GM23338 (cell line): ENCODE measurements at regions not wholly inside any gene's neighbourhood (a gene's known extent, or its start where the extent isn't known, plus 50 kb on each side); places are given as distances from the start of the nearest gene placed in this dataset.

Source experiments
- ATAC-seq: fragments of 200-7000 bp; cut with Tn5 transposase; 3 replicates; pipeline ENCODE4 v1.9.1; 2020
- DNase-seq: peaks from one replicate; pipeline ENCODE4 v3.0.0-alpha.2; 2015; ENCODE audit warnings: low spot score
- H2AFZ ChIP-seq: fragments of 200-600 bp; sonication (generic); 2 replicates; pipeline ENCODE4 v1.8.0; 2016; ENCODE audit warnings: antibody characterized with exemption, mild to moderate bottlenecking, moderate library complexity
- H3F3A ChIP-seq: fragments of 200-600 bp; sonication (generic); replicated peaks from 2 replicates; pipeline ENCODE4 v1.8.0; 2017; ENCODE audit warnings: antibody characterized with exemption, mixed run types, low read depth
- H3K27ac ChIP-seq: fragments of 200-600 bp; sonication (generic); 2 replicates; pipeline ENCODE4 v1.6.1; 2016; ENCODE audit warnings: low read depth
- H3K27me3 ChIP-seq: fragments of 200-600 bp; sonication (generic); 2 replicates; pipeline ENCODE4 v1.8.0; 2016; ENCODE audit warnings: mild to moderate bottlenecking, mixed run types, moderate library complexity; ENCODE audit not compliant: insufficient read depth
- H3K36me3 ChIP-seq: fragments of 200-600 bp; sonication (generic); 2 replicates; pipeline ENCODE4 v1.8.0; 2016; ENCODE audit warnings: mild to moderate bottlenecking; ENCODE audit not compliant: insufficient read depth
- H3K4me1 ChIP-seq: fragments of 200-600 bp; sonication (generic); 2 replicates; pipeline ENCODE4 v1.8.0; 2016; ENCODE audit warnings: mild to moderate bottlenecking, moderate library complexity; ENCODE audit not compliant: insufficient read depth
- H3K4me2 ChIP-seq: fragments of 200-600 bp; sonication (generic); 2 replicates; pipeline ENCODE4 v1.7.1; 2017; ENCODE audit warnings: mixed run types
- H3K4me3 ChIP-seq: fragments of 200-600 bp; sonication (generic); 2 replicates; pipeline ENCODE4 v1.6.1; 2016; ENCODE audit warnings: mixed run types
- H3K79me2 ChIP-seq: fragments of 200-600 bp; sonication (generic); replicated peaks from 2 replicates; pipeline ENCODE4 v1.8.0; 2017; ENCODE audit warnings: mild to moderate bottlenecking; ENCODE audit not compliant: insufficient read depth
- H3K9me2 ChIP-seq: fragments of 200-600 bp; sonication (generic); 2 replicates; pipeline ENCODE4 v1.8.0; 2017; ENCODE audit not compliant: insufficient read depth
- H4K20me1 ChIP-seq: fragments of 200-600 bp; sonication (generic); replicated peaks from 2 replicates; pipeline ENCODE4 v1.8.0; 2017; ENCODE audit warnings: mild to moderate bottlenecking; ENCODE audit not compliant: insufficient read depth
- H3K27ac Mint-ChIP-seq: 2 replicates; pipeline ENCODE4 v1.8.0; 2020; ENCODE audit warnings: inconsistent platforms, mild to moderate bottlenecking, moderate library complexity, mixed read lengths
- H3K27me3 Mint-ChIP-seq: 3 replicates; pipeline ENCODE4 v1.8.0; 2022; ENCODE audit warnings: low read depth, mild to moderate bottlenecking, moderate library complexity, mixed read lengths, inconsistent platforms; ENCODE audit not compliant: insufficient read depth, poor library complexity
- H3K36me3 Mint-ChIP-seq: 3 replicates; pipeline ENCODE4 v1.8.0; 2021; ENCODE audit warnings: low read depth, mild to moderate bottlenecking, inconsistent platforms, moderate library complexity, mixed read lengths
- H3K4me1 Mint-ChIP-seq: 3 replicates; pipeline ENCODE4 v1.8.0; 2020; ENCODE audit warnings: mild to moderate bottlenecking, inconsistent platforms, mixed read lengths
- H3K4me3 Mint-ChIP-seq: 3 replicates; pipeline ENCODE4 v1.8.0; 2021; ENCODE audit warnings: moderate library complexity, mild to moderate bottlenecking, inconsistent platforms, mixed read lengths
- H3K9me3 Mint-ChIP-seq: 3 replicates; pipeline ENCODE4 v1.8.0; 2020; ENCODE audit warnings: moderate library complexity, mild to moderate bottlenecking, inconsistent platforms, mixed read lengths
- JUNB ChIP-seq: IDR thresholded peaks from one replicate; pipeline ENCODE4 v1.6.1; 2016; ENCODE audit warnings: antibody characterized with exemption; ENCODE audit not compliant: unreplicated experiment
- NANOG ChIP-seq: IDR thresholded peaks from 2 replicates; pipeline ENCODE4 v1.6.1; 2016; ENCODE audit warnings: antibody characterized with exemption, borderline replicate concordance
- POLR2AphosphoS5 ChIP-seq: IDR thresholded peaks from 2 replicates; pipeline ENCODE4 v1.6.1; 2016; ENCODE audit warnings: antibody characterized with exemption, low read depth
- ZNF114 ChIP-seq: fragments of 250-450 bp; sonication (Bioruptor Pico); IDR thresholded peaks from 2 replicates; pipeline ENCODE4 v1.5.0; 2020; ENCODE audit warnings: mild to moderate bottlenecking, moderate library complexity
- TF ChIP-seq, protein P1 (sequence below), 2 experiments: fragments of 200-600 bp in 1 of 2; sonication (generic) in 1 of 2; conservative IDR thresholded peaks; 2 replicates each; pipeline versions ENCODE4 v1.5.1 to v1.6.1; 2016 to 2017; ENCODE audit warnings: antibody characterized with exemption in 2 of 2, low read depth in 2 of 2, mild to moderate bottlenecking in 2 of 2, moderate library complexity in 1 of 2
- TF ChIP-seq, protein P2 (sequence below): IDR thresholded peaks from one replicate; pipeline ENCODE4 v1.6.1; 2018; ENCODE audit warnings: antibody characterized with exemption; ENCODE audit not compliant: unreplicated experiment

DNA sequence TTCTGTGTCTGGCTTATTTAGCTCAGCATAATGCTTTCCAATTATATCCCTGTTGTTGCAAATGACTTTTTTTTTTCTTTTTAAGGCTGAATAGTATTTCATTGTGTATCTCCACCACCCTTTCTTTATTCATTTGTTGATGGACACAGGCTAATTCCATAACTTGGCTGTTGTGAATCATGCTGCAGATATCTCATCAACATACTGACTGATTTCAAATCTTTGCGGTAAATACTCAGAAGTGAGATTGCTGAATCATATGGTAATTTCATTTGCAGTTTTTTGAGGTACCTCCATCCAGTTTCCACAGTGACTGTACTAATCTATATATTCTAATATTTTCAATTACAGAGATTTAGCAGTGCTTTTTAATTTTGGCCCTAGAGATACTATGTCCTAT, 266.2 kb downstream of the TMX3 start:
- no peaks in the 10 kb centered on the region for H3K27me3 ChIP-seq
- H3K4me1 ChIP-seq = no peaks in the 10 kb centered on the region
- no peaks in the 10 kb centered on the region for H3K36me3 ChIP-seq
- no peak overlapping the region for H3K4me3 Mint-ChIP-seq
- H2AFZ ChIP-seq = no peak overlapping the region
- H3K4me2 ChIP-seq = no peak overlapping the region
- no peak overlapping the region for H3K27ac Mint-ChIP-seq
- H3K79me2 ChIP-seq = no peaks in the 10 kb centered on the region
- no peak overlapping the region for H3K27ac ChIP-seq
- no peak for DNase-seq
- no peaks in the 10 kb centered on the region for H3K36me3 Mint-ChIP-seq
- TF ChIP-seq JUNB = no peak
- no peak for TF ChIP-seq POLR2AphosphoS5
- H3K9me2 ChIP-seq = 0 out of 2 replicates have a peak, but pooled peaks cover 2% of the 10 kb centered on the region
- no peaks in the 10 kb centered on the region for H3F3A ChIP-seq
- H3K9me3 Mint-ChIP-seq = no peaks in the 10 kb centered on the region
- H3K27me3 Mint-ChIP-seq = no peaks in the 10 kb centered on the region
- H4K20me1 ChIP-seq = no peaks in the 10 kb centered on the region
- H3K4me3 ChIP-seq = no peak overlapping the region
- no peaks in the 10 kb centered on the region for H3K4me1 Mint-ChIP-seq
- no peak for ATAC-seq

DNA sequence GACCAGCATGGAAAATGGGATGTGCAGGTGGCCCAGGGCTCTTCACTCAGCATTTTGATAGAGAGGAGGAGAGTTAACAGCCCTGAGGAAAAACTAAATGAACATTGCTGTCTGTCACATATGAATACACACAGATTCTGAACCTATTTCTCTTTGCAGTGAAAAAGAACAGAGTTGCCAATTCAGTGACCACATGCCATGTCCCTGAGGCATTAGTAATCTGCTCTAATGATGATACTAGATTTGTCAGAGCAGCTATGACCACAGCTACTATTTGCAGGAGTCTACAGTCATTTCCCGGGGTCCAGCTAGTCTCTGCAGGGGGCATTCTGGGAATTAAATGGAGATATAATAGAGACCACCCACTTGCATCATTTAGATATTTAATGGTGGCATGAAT, 267.6 kb downstream of the TMX3 start:
- Histone ChIP-seq H3K27me3 (no peaks in the 10 kb centered on the region), H3K27ac (no peak overlapping the region), H3K4me2 (no peak overlapping the region), H3K4me3 (no peak overlapping the region), H3K9me2 (0 out of 2 replicates have a peak, but pooled peaks cover 2% of the 10 kb centered on the region), H3K36me3 (no peaks in the 10 kb centered on the region), H2AFZ (no peak overlapping the region), H4K20me1 (no peaks in the 10 kb centered on the region), H3K4me1 (no peaks in the 10 kb centered on the region), H3K79me2 (no peaks in the 10 kb centered on the region), H3F3A (no peaks in the 10 kb centered on the region)
- Mint-ChIP-seq H3K27ac (no peak overlapping the region), H3K27me3 (no peaks in the 10 kb centered on the region), H3K4me3 (no peak overlapping the region), H3K9me3 (no peaks in the 10 kb centered on the region), H3K36me3 (no peaks in the 10 kb centered on the region), H3K4me1 (no peaks in the 10 kb centered on the region)
- DNase-seq (no peak), ATAC-seq (no peak)
- TF ChIP-seq, protein P1, sequence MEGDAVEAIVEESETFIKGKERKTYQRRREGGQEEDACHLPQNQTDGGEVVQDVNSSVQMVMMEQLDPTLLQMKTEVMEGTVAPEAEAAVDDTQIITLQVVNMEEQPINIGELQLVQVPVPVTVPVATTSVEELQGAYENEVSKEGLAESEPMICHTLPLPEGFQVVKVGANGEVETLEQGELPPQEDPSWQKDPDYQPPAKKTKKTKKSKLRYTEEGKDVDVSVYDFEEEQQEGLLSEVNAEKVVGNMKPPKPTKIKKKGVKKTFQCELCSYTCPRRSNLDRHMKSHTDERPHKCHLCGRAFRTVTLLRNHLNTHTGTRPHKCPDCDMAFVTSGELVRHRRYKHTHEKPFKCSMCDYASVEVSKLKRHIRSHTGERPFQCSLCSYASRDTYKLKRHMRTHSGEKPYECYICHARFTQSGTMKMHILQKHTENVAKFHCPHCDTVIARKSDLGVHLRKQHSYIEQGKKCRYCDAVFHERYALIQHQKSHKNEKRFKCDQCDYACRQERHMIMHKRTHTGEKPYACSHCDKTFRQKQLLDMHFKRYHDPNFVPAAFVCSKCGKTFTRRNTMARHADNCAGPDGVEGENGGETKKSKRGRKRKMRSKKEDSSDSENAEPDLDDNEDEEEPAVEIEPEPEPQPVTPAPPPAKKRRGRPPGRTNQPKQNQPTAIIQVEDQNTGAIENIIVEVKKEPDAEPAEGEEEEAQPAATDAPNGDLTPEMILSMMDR (conservative IDR thresholded peaks at IDR 0.05; ENCODE audit: low read depth in 2 of 2) = no peak
- TF ChIP-seq NANOG = no peak
- no peak for TF ChIP-seq ZNF114 (CRISPR knock-in tag)
- TF ChIP-seq POLR2AphosphoS5 = no peak
- TF ChIP-seq, protein P2, sequence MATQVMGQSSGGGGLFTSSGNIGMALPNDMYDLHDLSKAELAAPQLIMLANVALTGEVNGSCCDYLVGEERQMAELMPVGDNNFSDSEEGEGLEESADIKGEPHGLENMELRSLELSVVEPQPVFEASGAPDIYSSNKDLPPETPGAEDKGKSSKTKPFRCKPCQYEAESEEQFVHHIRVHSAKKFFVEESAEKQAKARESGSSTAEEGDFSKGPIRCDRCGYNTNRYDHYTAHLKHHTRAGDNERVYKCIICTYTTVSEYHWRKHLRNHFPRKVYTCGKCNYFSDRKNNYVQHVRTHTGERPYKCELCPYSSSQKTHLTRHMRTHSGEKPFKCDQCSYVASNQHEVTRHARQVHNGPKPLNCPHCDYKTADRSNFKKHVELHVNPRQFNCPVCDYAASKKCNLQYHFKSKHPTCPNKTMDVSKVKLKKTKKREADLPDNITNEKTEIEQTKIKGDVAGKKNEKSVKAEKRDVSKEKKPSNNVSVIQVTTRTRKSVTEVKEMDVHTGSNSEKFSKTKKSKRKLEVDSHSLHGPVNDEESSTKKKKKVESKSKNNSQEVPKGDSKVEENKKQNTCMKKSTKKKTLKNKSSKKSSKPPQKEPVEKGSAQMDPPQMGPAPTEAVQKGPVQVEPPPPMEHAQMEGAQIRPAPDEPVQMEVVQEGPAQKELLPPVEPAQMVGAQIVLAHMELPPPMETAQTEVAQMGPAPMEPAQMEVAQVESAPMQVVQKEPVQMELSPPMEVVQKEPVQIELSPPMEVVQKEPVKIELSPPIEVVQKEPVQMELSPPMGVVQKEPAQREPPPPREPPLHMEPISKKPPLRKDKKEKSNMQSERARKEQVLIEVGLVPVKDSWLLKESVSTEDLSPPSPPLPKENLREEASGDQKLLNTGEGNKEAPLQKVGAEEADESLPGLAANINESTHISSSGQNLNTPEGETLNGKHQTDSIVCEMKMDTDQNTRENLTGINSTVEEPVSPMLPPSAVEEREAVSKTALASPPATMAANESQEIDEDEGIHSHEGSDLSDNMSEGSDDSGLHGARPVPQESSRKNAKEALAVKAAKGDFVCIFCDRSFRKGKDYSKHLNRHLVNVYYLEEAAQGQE = no peak
